Glomerular endothelial cell (primary cell): ENCODE measurements at regions not wholly inside any gene's neighbourhood (a gene's known extent, or its start where the extent isn't known, plus 50 kb on each side); places are given as distances from the start of the nearest gene placed in this dataset.
"Not testable (repeated sequence)": the region's sequence is repeated elsewhere in the genome, so short reads cannot be mapped to it uniquely, and the experiment has no call there.

Source experiments
- DNase-seq: peaks from one replicate; pipeline ENCODE4 v3.0.0-alpha.2; 2011; ENCODE audit warnings: low read depth, low spot score; ENCODE audit errors: extremely low read depth

- no peak for DNase-seq
Measured at GRCh38 chr17:59493867-59494266, 71.5 kb upstream of the DHX40 start.

GRCh38 chr17:59494757-59495368 is 70.5 kb upstream of the DHX40 start:
- DNase-seq = no peak

GRCh38 chr17:59496178-59496577 is 69.2 kb upstream of the DHX40 start:
- no peak for DNase-seq

GRCh38 chr17:59498530-59499307 is 66.7 kb upstream of the DHX40 start:
- DNase-seq = no peak

GRCh38 chr17:59500086-59500655 is 65.2 kb upstream of the DHX40 start:
- not testable (repeated sequence) for DNase-seq

GRCh38 chr17:59501690-59502089 is 63.7 kb upstream of the DHX40 start:
- DNase-seq = no peak

GRCh38 chr17:59502800-59503199 is 62.6 kb upstream of the DHX40 start:
- DNase-seq = no peak

GRCh38 chr17:59503500-59503899 is 61.9 kb upstream of the DHX40 start:
- DNase-seq = no peak

- no peak for DNase-seq
Measured at GRCh38 chr17:59504821-59505220, 60.6 kb upstream of the DHX40 start.

GRCh38 chr17:59505610-59506276 is 59.7 kb upstream of the DHX40 start:
- no peak for DNase-seq

- DNase-seq = no peak
Measured at GRCh38 chr17:59506894-59507726, 58.3 kb upstream of the DHX40 start.

GRCh38 chr17:59508999-59509625 is 56.3 kb upstream of the DHX40 start:
- DNase-seq = no peak

- DNase-seq = no peak
Measured at GRCh38 chr17:59510611-59511010, 54.8 kb upstream of the DHX40 start.

GRCh38 chr17:59511726-59512125 is 53.7 kb upstream of the DHX40 start:
- DNase-seq = no peak

GRCh38 chr17:59512844-59513385 is 52.5 kb upstream of the DHX40 start:
- no peak for DNase-seq

GRCh38 chr17:59513934-59514841 is 51.2 kb upstream of the DHX40 start:
- peak; percentile 62 for DNase-seq
